Mesenchymal stem cell (in vitro differentiated cells and primary cell): ENCODE measurements at regions not wholly inside any gene's neighbourhood (a gene's known extent, or its start where the extent isn't known, plus 50 kb on each side); places are given as distances from the start of the nearest gene placed in this dataset.
A peak's percentile ranks its signal among the peaks of the same experiment; 100 is the strongest.

Source experiments
- DNase-seq: peaks from one replicate; pipeline ENCODE4 v3.0.0-alpha.2; 2013
- H2AFZ ChIP-seq: one replicate; pipeline ENCODE4 v1.6.1; 2013; ENCODE audit warnings: low read depth, mild to moderate bottlenecking, control low read depth, inconsistent platforms, low read length, moderate library complexity
- H2AK5ac ChIP-seq: 2 replicates; pipeline ENCODE4 v1.6.1; 2013; ENCODE audit warnings: low read length, moderate library complexity, mild to moderate bottlenecking, inconsistent platforms; ENCODE audit not compliant: severe bottlenecking
- H2BK120ac ChIP-seq: one replicate; pipeline ENCODE4 v1.6.1; 2013; ENCODE audit warnings: low read depth, mild to moderate bottlenecking, inconsistent platforms, low read length, moderate library complexity
- H2BK12ac ChIP-seq, 2 experiments: one replicate each; pipeline ENCODE4 v1.6.1; 2013; ENCODE audit warnings: inconsistent platforms in 2 of 2, low read length in 2 of 2, mild to moderate bottlenecking in 2 of 2, moderate library complexity in 2 of 2, control low read depth in 1 of 2
- H2BK15ac ChIP-seq: one replicate; pipeline ENCODE4 v1.6.1; 2013; ENCODE audit warnings: mild to moderate bottlenecking, low read depth, inconsistent platforms; ENCODE audit not compliant: poor library complexity, severe bottlenecking
- H2BK5ac ChIP-seq: 2 replicates; pipeline ENCODE4 v1.6.1; 2013; ENCODE audit warnings: low read depth, mild to moderate bottlenecking, low read length, control low read depth, inconsistent platforms; ENCODE audit not compliant: poor library complexity, severe bottlenecking
- H3K14ac ChIP-seq, 2 experiments: one replicate each; pipeline ENCODE4 v1.6.1; 2013; ENCODE audit warnings: inconsistent platforms in 2 of 2, low read length in 2 of 2, control low read depth in 1 of 2, mild to moderate bottlenecking in 1 of 2, moderate library complexity in 1 of 2
- H3K18ac ChIP-seq, 2 experiments: one replicate each; pipeline ENCODE4 v1.6.1; 2013; ENCODE audit warnings: inconsistent platforms in 2 of 2, low read length in 2 of 2, control low read depth in 1 of 2, low read depth in 1 of 2, mild to moderate bottlenecking in 1 of 2
- H3K23ac ChIP-seq, 2 experiments: one replicate each; pipeline ENCODE4 v1.6.1; 2013; ENCODE audit warnings: inconsistent platforms in 2 of 2, low read length in 2 of 2, mild to moderate bottlenecking in 2 of 2, moderate library complexity in 2 of 2, control low read depth in 1 of 2
- H3K27ac ChIP-seq: 2 replicates; pipeline ENCODE4 v1.5.1; 2013; ENCODE audit warnings: mild to moderate bottlenecking, moderate library complexity, low read length, control low read depth, inconsistent platforms; ENCODE audit not compliant: poor library complexity, severe bottlenecking
- H3K27me3 ChIP-seq, 2 experiments: 2 replicates each; pipeline versions ENCODE4 v1.6.1 to v1.7.0; 2013; ENCODE audit warnings: low read length in 2 of 2, mild to moderate bottlenecking in 2 of 2, moderate library complexity in 2 of 2, control low read depth in 1 of 2, inconsistent platforms in 1 of 2; ENCODE audit not compliant: control insufficient read depth in 1 of 2, insufficient read depth in 1 of 2
- H3K36me3 ChIP-seq, 2 experiments: 2 replicates each; pipeline versions ENCODE4 v1.6.1 to v1.7.0; 2013; ENCODE audit warnings: low read length in 2 of 2, control low read depth in 1 of 2, inconsistent platforms in 1 of 2, low read depth in 1 of 2, mild to moderate bottlenecking in 1 of 2; ENCODE audit not compliant: insufficient read depth in 2 of 2, control insufficient read depth in 1 of 2
- H3K4ac ChIP-seq, 2 experiments: one replicate each; pipeline ENCODE4 v1.6.1; 2013; ENCODE audit warnings: inconsistent platforms in 2 of 2, low read length in 2 of 2, mild to moderate bottlenecking in 2 of 2, moderate library complexity in 2 of 2, control low read depth in 1 of 2, low read depth in 1 of 2
- H3K4me1 ChIP-seq: 2 replicates; pipeline ENCODE4 v1.6.1; 2013; ENCODE audit warnings: low read depth, low read length, control low read depth; ENCODE audit not compliant: control insufficient read depth, insufficient read depth
- H3K4me2 ChIP-seq: 2 replicates; pipeline ENCODE4 v1.6.1; 2013; ENCODE audit warnings: low read length, mild to moderate bottlenecking, inconsistent platforms; ENCODE audit not compliant: poor library complexity, severe bottlenecking
- H3K4me3 ChIP-seq, 2 experiments: 2 replicates each; pipeline versions ENCODE4 v1.5.1 to v1.7.0; 2013; ENCODE audit warnings: low read length in 2 of 2, mild to moderate bottlenecking in 2 of 2, control low read depth in 1 of 2, low read depth in 1 of 2; ENCODE audit not compliant: insufficient read depth in 1 of 2
- H3K79me1 ChIP-seq: replicated peaks from 2 replicates; pipeline ENCODE4 v1.6.1; 2013; ENCODE audit warnings: mild to moderate bottlenecking, control low read depth, low read length, inconsistent platforms; ENCODE audit not compliant: poor library complexity, severe bottlenecking
- H3K9ac ChIP-seq: 2 replicates; pipeline ENCODE4 v1.7.0; 2013; ENCODE audit warnings: mild to moderate bottlenecking, low read length, moderate library complexity
- H3K9me3 ChIP-seq: 2 replicates; pipeline ENCODE4 v1.7.0; 2013; ENCODE audit warnings: mild to moderate bottlenecking, low read length; ENCODE audit not compliant: control insufficient read depth
- H4K8ac ChIP-seq: one replicate; pipeline ENCODE4 v1.6.1; 2013; ENCODE audit warnings: inconsistent platforms, mild to moderate bottlenecking, low read length, moderate library complexity
- H4K91ac ChIP-seq: one replicate; pipeline ENCODE4 v1.6.1; 2013; ENCODE audit warnings: mild to moderate bottlenecking, low read length, inconsistent platforms
- WGBS: methylation state at CpG from one replicate; pipeline ENCODE4 v1.1.7; 2013; ENCODE audit warnings: mixed read lengths; 5-methylcytosine and 5-hydroxymethylcytosine counted together

- 95% methylated on average over 5 of the region's 5 CpGs for WGBS
These were observed 926.5 kb downstream of the PDHA2 start for GRCh38 chr4:96766359-96766758.

GRCh38 chr4:96767815-96768480 lies 928.1 kb downstream of the PDHA2 start:
- no peak overlapping the region for H3K14ac ChIP-seq
- no peak overlapping the region for H2AK5ac ChIP-seq
- H3K36me3 ChIP-seq, result no peaks in the 10 kb centered on the region
- H3K4me2 ChIP-seq, result no peak overlapping the region
- 92% methylated on average over 4 of the region's 5 CpGs for WGBS
- H2AFZ ChIP-seq, result no peak overlapping the region
- H3K23ac ChIP-seq, result no peak overlapping the region
- H2BK15ac ChIP-seq, result no peak overlapping the region
- no peaks in the 10 kb centered on the region for H3K4me1 ChIP-seq
- no peak overlapping the region for H3K4ac ChIP-seq
- no peak for DNase-seq
- no peak overlapping the region for H2BK120ac ChIP-seq
- no peak overlapping the region for H3K4me3 ChIP-seq
- H3K18ac ChIP-seq, result no peak overlapping the region
- no peak overlapping the region for H4K8ac ChIP-seq
- no peak overlapping the region for H3K9ac ChIP-seq
- no peak overlapping the region for H3K27ac ChIP-seq
- H3K79me1 ChIP-seq, result no peaks in the 10 kb centered on the region
- H3K9me3 ChIP-seq, result peaks cover 6% of the 10 kb centered on the region
- no peak overlapping the region for H4K91ac ChIP-seq
- no peak overlapping the region for H2BK12ac ChIP-seq
- no peak overlapping the region for H2BK5ac ChIP-seq
- no peaks in the 10 kb centered on the region for H3K27me3 ChIP-seq

More at GRCh38 chr4:96766359-96766758, 926.5 kb downstream of the PDHA2 start:
- no peak overlapping the region for H2BK12ac ChIP-seq
- no peaks in the 10 kb centered on the region for H3K27me3 ChIP-seq
- no peak overlapping the region for H3K18ac ChIP-seq
- H2AFZ ChIP-seq, result no peak overlapping the region
- H2BK120ac ChIP-seq, result no peak overlapping the region
- no peak overlapping the region for H3K9ac ChIP-seq
- no peak overlapping the region for H3K4ac ChIP-seq
- H3K79me1 ChIP-seq, result no peaks in the 10 kb centered on the region
- H3K27ac ChIP-seq, result no peak overlapping the region
- H3K4me3 ChIP-seq, result no peak overlapping the region
- no peak overlapping the region for H3K14ac ChIP-seq
- no peak overlapping the region for H4K91ac ChIP-seq
- no peak overlapping the region for H4K8ac ChIP-seq
- H2AK5ac ChIP-seq, result no peak overlapping the region
- peaks cover 10% of the 10 kb centered on the region for H3K9me3 ChIP-seq
- no peak overlapping the region for H2BK5ac ChIP-seq
- no peak overlapping the region for H3K23ac ChIP-seq
- no peaks in the 10 kb centered on the region for H3K4me1 ChIP-seq
- H3K4me2 ChIP-seq, result no peak overlapping the region
- no peaks in the 10 kb centered on the region for H3K36me3 ChIP-seq
- no peak overlapping the region for H2BK15ac ChIP-seq
- DNase-seq, result no peak

GRCh38 chr4:96775501-96775900 lies 935.6 kb downstream of the PDHA2 start:
- H3K14ac ChIP-seq, result no peak overlapping the region
- no peak overlapping the region for H3K4me2 ChIP-seq
- no peak overlapping the region for H4K91ac ChIP-seq
- H3K4me1 ChIP-seq, result no peaks in the 10 kb centered on the region
- H2BK5ac ChIP-seq, result no peak overlapping the region
- no peak overlapping the region for H2AK5ac ChIP-seq
- no peak overlapping the region for H3K18ac ChIP-seq
- no peaks in the 10 kb centered on the region for H3K79me1 ChIP-seq
- H2AFZ ChIP-seq, result no peak overlapping the region
- H2BK15ac ChIP-seq, result no peak overlapping the region
- H3K27me3 ChIP-seq, result no peaks in the 10 kb centered on the region
- no peak for DNase-seq
- no peak overlapping the region for H3K4me3 ChIP-seq
- H3K9ac ChIP-seq, result no peak overlapping the region
- no peak overlapping the region for H4K8ac ChIP-seq
- peaks cover 7% of the 10 kb centered on the region for H3K9me3 ChIP-seq
- H3K27ac ChIP-seq, result no peak overlapping the region
- H3K4ac ChIP-seq, result no peak overlapping the region
- 80% methylated on average over 1 of the region's 2 CpGs for WGBS
- H3K23ac ChIP-seq, result no peak overlapping the region
- no peak overlapping the region for H2BK12ac ChIP-seq
- no peak overlapping the region for H2BK120ac ChIP-seq
- no peaks in the 10 kb centered on the region for H3K36me3 ChIP-seq

- no peak overlapping the region for H4K91ac ChIP-seq
- H4K8ac ChIP-seq, result no peak overlapping the region
- no peaks in the 10 kb centered on the region for H3K36me3 ChIP-seq
- no peak overlapping the region for H2AK5ac ChIP-seq
- DNase-seq, result peak; percentile 27
- peaks cover 7% of the 10 kb centered on the region for H3K9me3 ChIP-seq
- no peaks in the 10 kb centered on the region for H3K4me1 ChIP-seq
- no peaks in the 10 kb centered on the region for H3K27me3 ChIP-seq
- no peak overlapping the region for H3K4me2 ChIP-seq
- H3K79me1 ChIP-seq, result no peaks in the 10 kb centered on the region
- H2BK15ac ChIP-seq, result no peak overlapping the region
- no peak overlapping the region for H2BK12ac ChIP-seq
- 63% methylated on average over 1 of the region's 2 CpGs for WGBS
- H3K27ac ChIP-seq, result no peak overlapping the region
- no peak overlapping the region for H3K4me3 ChIP-seq
- H2BK5ac ChIP-seq, result no peak overlapping the region
- H3K23ac ChIP-seq, result no peak overlapping the region
- H3K4ac ChIP-seq, result no peak overlapping the region
- no peak overlapping the region for H2AFZ ChIP-seq
- no peak overlapping the region for H3K9ac ChIP-seq
- H2BK120ac ChIP-seq, result no peak overlapping the region
- H3K14ac ChIP-seq, result no peak overlapping the region
- no peak overlapping the region for H3K18ac ChIP-seq
These were observed 937.1 kb downstream of the PDHA2 start for GRCh38 chr4:96776920-96777527.
